Activated CD8-positive, alpha-beta memory T cell treated with anti-CD3 and anti-CD28 coated beads for 4 hours (primary cell): ENCODE measurements at regions not wholly inside any gene's neighbourhood (a gene's known extent, or its start where the extent isn't known, plus 50 kb on each side); places are given as distances from the start of the nearest gene placed in this dataset.

Experiments used
- DNase-seq, 2 donors: peaks; one replicate each; pipeline ENCODE4 v3.0.0-alpha.2; 2020; ENCODE audit warnings: low read depth in 2 of 2

DNA sequence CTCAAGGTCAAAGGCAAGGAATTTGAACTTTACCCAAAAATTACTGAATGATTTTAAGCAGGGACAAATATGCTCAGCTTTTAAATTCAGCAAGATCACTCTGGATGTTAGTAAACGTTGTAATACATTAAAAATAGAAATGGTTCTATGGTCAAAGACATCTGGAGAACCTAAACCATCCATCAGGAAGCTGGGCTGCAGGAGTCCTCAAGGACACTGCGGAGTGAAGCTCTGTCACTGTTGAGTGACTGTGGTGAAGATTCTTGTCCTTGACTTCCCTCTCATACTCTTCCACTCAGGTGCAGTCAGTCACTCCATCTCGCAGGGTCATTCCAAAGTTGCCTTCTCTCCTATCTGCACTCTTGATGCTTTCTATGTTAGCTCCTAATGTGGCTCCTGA is 450.7 kb downstream of the FOXO1 start:
- no peak for DNase-seq

GRCh38 chr13:40217675-40218074 is 448.8 kb downstream of the FOXO1 start:
- no peak for DNase-seq

DNA sequence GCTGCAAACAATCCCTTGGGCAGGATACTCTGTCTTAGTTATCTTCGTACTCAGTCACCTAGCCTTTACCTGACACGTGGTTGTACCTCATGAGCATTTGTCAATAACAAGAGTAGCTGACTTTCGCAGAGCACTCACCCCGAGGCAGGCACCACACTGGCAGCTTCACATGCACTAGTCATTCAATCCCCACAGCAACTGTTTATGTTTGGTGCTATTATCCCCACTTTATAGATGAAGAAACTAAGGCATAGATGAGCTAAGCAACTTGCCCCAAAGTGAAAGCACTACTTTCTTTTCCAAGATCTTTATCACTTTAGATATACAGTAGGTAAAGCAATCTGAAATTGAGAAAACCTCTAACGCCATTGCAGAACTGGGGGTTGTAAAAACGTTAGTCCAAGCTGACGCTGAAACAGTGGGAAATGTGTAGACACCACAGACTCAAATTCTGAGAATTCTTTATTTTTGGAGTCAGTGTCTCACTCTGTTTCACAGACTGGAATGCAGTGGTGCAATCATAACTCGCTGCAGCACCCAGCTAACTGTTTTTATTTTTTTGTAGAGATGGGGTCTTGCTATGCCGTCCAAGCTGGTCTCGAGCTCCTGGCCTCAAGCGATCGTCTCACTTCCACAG is 446.0 kb downstream of the FOXO1 start:
- DNase-seq: no peak

- DNase-seq: no peak
Measured at GRCh38 chr13:40221131-40221459, 445.3 kb downstream of the FOXO1 start.

DNA sequence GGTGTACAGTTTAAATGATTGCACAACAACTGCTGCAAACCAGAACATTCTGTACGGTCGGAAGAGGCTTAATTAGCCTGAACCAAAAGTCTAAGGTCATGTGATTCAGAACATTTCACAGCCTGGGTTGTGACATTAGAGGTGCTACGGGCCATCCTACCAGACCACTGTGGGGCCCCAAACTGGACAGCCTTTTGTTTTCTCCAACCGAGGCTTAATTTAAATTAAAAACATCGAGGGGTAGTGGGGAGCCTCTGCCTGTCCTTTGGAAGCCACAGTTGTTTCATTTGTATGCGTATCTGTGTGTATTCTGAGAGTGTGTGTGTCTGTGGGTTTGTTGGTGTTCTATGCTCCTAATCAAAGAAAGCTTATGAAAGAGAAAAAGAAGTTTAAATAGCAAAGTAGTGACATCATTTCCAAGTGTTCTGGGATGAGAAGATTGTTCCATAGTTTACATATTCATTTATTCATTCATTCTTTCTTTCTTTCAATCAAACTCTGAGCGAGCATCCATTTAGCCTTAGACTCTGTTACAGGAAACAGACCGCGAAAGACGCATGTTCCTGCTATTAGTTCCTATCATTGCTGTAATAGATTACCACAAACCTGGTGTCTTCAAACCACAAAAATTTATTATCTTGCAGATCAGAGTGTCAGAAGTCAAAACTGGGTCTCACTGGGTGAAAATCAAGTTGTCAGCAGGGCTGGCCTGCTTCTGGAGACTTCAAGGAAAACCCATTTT is 444.8 kb downstream of the FOXO1 start:
- DNase-seq: no peak

GRCh38 chr13:40223585-40223984 is 442.9 kb downstream of the FOXO1 start:
- no peak for DNase-seq

DNA sequence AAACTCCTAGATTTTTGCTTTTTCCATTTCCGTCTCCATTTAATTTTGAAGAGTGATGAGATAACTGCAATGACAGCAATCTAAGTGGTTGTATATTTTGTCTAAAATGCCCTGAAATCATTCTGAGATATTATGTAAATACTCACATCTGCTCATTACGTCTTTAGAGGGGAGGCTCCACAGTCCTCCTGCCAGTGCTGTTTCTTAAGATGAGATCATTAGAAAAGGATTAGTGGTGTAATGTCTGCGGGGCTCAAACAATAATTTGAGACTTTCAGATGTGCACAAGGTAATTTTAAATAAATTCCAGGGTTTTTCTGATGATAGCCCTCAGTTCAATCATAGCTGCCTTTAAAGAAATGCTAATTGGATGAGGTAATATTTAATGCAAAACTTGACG is 437.9 kb downstream of the FOXO1 start:
- DNase-seq: no peak

GRCh38 chr13:40228990-40229389 is 437.5 kb downstream of the FOXO1 start:
- DNase-seq: no peak

- no peak for DNase-seq
Measured at GRCh38 chr13:40230833-40231266, 435.6 kb downstream of the FOXO1 start.

DNA sequence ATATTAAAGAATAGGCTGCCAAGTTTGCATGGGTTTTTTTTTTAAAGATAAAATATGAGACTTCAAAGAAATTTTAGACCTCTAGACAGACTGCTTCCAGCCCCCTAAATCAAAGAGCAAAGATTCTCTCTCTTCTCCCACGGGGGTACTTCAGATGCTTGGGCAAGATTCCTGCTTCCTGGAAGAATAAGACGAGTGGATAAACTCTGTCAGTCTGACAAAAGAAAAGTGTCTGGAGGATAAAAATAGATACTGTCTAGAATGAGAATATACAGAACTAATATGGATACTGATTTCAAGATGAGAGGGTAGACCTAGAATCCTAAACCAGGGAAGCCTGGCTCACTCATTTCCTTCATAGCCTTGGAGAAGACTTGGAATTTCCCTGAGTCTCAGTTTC is 435.1 kb downstream of the FOXO1 start:
- no peak for DNase-seq

DNA sequence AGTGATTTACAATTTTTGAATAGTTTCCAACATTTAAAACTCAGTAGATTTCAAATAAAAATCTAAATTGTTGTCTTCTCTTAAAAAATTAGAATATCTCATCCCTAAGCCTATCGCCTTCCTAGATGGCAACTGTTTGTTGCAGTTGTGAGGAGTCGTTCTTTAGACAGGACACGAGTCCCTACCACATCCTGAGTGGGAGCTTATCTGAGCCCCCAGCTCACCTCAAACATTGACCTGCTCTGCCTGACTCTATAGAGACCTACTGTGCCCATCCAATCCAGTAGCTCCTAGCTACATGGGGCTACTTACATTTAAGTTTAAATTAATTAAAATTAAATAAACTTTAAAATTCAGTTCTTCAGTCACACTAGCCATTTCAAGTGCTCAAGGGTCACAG is 434.7 kb downstream of the FOXO1 start:
- no peak for DNase-seq

DNA sequence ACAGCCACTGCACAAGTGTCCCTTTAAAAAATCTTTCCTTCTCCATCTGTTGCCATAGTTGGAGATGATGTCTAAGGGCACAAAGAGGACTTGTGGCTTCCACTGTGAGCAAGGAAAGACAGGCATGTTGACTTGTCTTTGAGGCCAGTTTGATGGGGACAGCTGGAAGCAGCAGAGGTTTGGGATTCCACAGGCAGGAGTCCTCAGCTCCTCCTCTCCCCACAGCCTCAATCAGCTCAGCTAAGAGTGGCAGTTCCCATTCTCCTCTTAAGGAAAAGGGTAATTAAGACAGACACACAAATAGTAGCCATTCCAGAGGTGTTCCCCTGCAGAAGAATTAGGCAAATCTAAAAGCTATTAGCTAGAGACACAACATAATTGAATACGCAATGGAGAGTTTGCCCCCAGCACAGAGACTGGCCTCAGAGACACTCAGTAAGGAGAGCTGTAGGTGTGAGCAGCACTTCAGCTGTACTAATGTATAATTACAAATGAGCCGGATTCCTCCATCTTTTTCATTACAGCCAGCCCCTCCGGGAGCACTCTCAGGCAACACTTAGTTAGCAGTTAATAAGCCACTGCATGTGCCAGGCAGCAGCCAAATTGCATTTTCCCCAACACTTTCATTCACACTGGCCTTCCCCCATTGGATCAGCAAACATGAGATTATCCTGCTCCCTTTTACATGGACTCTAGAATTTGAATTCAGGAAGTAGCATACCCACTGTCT is 434.0 kb downstream of the FOXO1 start:
- no peak for DNase-seq

- DNase-seq: no peak
Measured at GRCh38 chr13:40233731-40234195, 432.7 kb downstream of the FOXO1 start.

GRCh38 chr13:40235160-40235796 is 431.2 kb downstream of the FOXO1 start:
- DNase-seq: no peak

- DNase-seq: no peak
Measured at GRCh38 chr13:40236566-40237168, 429.8 kb downstream of the FOXO1 start.

GRCh38 chr13:40238761-40239160 is 427.7 kb downstream of the FOXO1 start:
- no peak for DNase-seq

GRCh38 chr13:40240293-40240692 is 426.1 kb downstream of the FOXO1 start:
- no peak for DNase-seq

- DNase-seq: no peak
Measured at GRCh38 chr13:40241125-40241798, 425.2 kb downstream of the FOXO1 start.

DNA sequence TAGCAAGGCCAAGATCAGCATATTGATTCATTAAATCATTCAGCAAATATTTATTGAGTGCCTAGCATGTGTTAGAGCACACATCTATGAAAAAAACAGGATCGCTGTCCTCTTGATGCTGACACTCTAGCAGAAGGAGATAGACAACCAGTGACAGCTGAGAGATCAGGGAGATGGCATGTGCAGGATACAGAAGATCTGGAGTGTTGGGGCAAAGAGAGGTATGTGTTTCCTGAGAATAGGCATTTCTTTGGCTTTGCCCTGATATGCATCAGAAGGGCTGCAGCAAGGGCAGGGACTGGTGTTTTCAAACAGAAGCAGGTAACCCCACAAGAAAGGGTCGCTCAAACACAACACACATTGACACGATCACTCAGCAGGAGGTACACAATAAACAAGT is 423.4 kb downstream of the FOXO1 start:
- DNase-seq: no peak

GRCh38 chr13:40243982-40244381 is 422.5 kb downstream of the FOXO1 start:
- DNase-seq: no peak

DNA sequence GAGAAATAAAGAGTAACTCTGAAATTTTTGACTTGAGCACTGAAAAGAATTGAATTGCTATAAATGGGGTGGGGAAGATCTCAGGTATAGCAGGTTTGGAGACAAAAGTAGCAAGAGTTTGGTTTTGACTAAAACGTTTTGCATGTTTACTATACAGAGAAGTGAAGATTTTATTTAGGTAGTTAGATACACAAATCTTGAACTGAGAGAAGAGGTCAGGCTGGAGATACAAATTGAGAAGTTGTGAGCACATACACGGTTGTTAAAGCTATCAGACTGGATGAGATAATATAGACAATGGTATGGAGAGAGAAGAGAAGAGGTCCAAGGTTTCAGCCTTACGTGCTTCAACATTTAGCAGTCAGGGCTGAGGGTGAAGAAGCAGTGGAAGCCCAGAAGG is 420.9 kb downstream of the FOXO1 start:
- no peak for DNase-seq
